Transverse colon (tissue), 4 donors: ENCODE measurements at regions not wholly inside any gene's neighbourhood (a gene's known extent, or its start where the extent isn't known, plus 50 kb on each side); places are given as distances from the start of the nearest gene placed in this dataset.

Experiments used
- DNase-seq: peaks from one replicate; pipeline ENCODE4 v3.0.0-alpha.2; 2019
- H3K27ac ChIP-seq, 4 donors: fragments of 200-600 bp; sonication (generic); 2 replicates each; pipeline ENCODE4 v1.5.1; 2016 to 2018; ENCODE audit warnings: inconsistent platforms in 4 of 4
- H3K27me3 ChIP-seq: fragments of 200-600 bp; sonication (generic); 2 replicates; pipeline ENCODE4 v1.5.1; 2017; ENCODE audit warnings: inconsistent platforms
- H3K36me3 ChIP-seq, 4 donors: fragments of 200-600 bp; sonication (generic); 2 replicates each; pipeline ENCODE4 v1.5.1; 2017 to 2019; ENCODE audit warnings: inconsistent platforms in 4 of 4
- H3K4me1 ChIP-seq, 4 donors: fragments of 200-600 bp; sonication (generic); 2 replicates each; pipeline ENCODE4 v1.5.1; 2017 to 2020; ENCODE audit warnings: inconsistent platforms in 4 of 4
- H3K4me3 ChIP-seq, 4 donors: fragments of 200-600 bp; sonication (generic); 1 replicate in 1 of 4; 2 replicates in 3 of 4; pipeline versions ENCODE4 v1.5.1 to v1.6.1; 2017 to 2019; ENCODE audit warnings: inconsistent platforms in 4 of 4
- H3K9me3 ChIP-seq, 2 donors: fragments of 200-600 bp; sonication (generic); 2 replicates each; pipeline ENCODE4 v1.5.1; 2017 to 2019; ENCODE audit warnings: inconsistent platforms in 2 of 2
- EP300 ChIP-seq: sonication (generic); formaldehyde crosslinking; IDR thresholded peaks from one replicate; pipeline ENCODE4 v1.6.1; 2017; ENCODE audit warnings: antibody characterized with exemption, low read depth
- POLR2A ChIP-seq: fragments of 450-650 bp; IDR thresholded peaks from one replicate; pipeline ENCODE4 v1.6.1; 2016; ENCODE audit warnings: antibody characterized with exemption, mild to moderate bottlenecking, moderate library complexity
- POLR2AphosphoS5 ChIP-seq, 3 donors: sonication (generic); formaldehyde crosslinking; IDR thresholded peaks; one replicate each; pipeline ENCODE4 v1.6.1; 2016; ENCODE audit warnings: antibody characterized with exemption in 3 of 3
- WGBS, 2 donors: methylation state at CpG; one replicate each; pipeline ENCODE4 v1.1.5; 2018; ENCODE audit warnings: low coverage in 1 of 2; 5-methylcytosine and 5-hydroxymethylcytosine counted together
- in situ Hi-C, 4 donors: fragments of 200-750 bp; cut with MboI; loops; one replicate each; pipeline versions ENCODE4 v1.15.0 to v1.15.1; 2017; ENCODE audit warnings: low sequenced_read_pairs in 3 of 4, low pct_ligation_motif_present in 1 of 4, low pct_unique_long_range_greater_than_20kb in 1 of 4
- intact Hi-C: fragments of 100-400 bp; cut with DNase I; formaldehyde crosslinking; loops from one replicate; pipeline ENCODE4 v1.15.1; 2023; ENCODE audit warnings: low total_unique reads
- TF ChIP-seq, protein P1 (sequence below), 5 experiments: fragments of 200-600 bp in 3 of 5; fragments of 450-650 bp in 2 of 5; sonication (generic) in 3 of 5; IDR thresholded peaks; 1 replicate in 2 of 5; 2 replicates in 3 of 5; pipeline ENCODE4 v1.5.1; 2016 to 2017; ENCODE audit warnings: antibody characterized with exemption in 5 of 5, inconsistent platforms in 3 of 5, mild to moderate bottlenecking in 2 of 5, moderate library complexity in 1 of 5

DNA sequence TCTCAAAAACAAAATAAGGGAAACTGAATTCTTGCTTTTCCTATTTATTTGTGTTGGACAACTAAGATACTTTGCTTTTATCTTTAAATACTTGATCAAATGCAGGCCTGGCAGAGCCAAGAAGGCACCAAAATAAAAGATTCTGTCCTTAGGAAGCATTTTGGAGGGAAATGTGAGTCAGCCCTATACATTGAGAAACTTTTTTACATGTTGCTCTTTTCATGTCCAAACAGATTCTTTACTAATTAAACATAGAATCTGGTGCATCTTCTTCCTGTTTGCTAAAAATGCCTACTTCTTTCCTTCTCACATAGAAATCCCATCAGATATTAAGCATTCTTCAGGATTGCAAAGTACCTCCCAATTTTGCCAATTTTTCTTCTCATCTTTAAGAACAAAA, 1160.4 kb downstream of the EFNA5 start:
- H3K4me1 ChIP-seq = no peaks in the 10 kb centered on the region
- no peaks in the 10 kb centered on the region for H3K9me3 ChIP-seq
- H3K27me3 ChIP-seq = no peaks in the 10 kb centered on the region
- DNase-seq = no peak
- in situ Hi-C loops = no loop called here
- intact Hi-C loops = no loop called here
- no peak overlapping the region for H3K4me3 ChIP-seq
- H3K36me3 ChIP-seq = no peaks in the 10 kb centered on the region
- no peak overlapping the region for H3K27ac ChIP-seq
- TF ChIP-seq POLR2A = no peak
- no peak for TF ChIP-seq EP300
- TF ChIP-seq, protein P1, sequence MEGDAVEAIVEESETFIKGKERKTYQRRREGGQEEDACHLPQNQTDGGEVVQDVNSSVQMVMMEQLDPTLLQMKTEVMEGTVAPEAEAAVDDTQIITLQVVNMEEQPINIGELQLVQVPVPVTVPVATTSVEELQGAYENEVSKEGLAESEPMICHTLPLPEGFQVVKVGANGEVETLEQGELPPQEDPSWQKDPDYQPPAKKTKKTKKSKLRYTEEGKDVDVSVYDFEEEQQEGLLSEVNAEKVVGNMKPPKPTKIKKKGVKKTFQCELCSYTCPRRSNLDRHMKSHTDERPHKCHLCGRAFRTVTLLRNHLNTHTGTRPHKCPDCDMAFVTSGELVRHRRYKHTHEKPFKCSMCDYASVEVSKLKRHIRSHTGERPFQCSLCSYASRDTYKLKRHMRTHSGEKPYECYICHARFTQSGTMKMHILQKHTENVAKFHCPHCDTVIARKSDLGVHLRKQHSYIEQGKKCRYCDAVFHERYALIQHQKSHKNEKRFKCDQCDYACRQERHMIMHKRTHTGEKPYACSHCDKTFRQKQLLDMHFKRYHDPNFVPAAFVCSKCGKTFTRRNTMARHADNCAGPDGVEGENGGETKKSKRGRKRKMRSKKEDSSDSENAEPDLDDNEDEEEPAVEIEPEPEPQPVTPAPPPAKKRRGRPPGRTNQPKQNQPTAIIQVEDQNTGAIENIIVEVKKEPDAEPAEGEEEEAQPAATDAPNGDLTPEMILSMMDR (IDR thresholded peaks at IDR 0.05) = no peak
- no peak for TF ChIP-seq POLR2AphosphoS5 (IDR thresholded peaks at IDR 0.05)

DNA sequence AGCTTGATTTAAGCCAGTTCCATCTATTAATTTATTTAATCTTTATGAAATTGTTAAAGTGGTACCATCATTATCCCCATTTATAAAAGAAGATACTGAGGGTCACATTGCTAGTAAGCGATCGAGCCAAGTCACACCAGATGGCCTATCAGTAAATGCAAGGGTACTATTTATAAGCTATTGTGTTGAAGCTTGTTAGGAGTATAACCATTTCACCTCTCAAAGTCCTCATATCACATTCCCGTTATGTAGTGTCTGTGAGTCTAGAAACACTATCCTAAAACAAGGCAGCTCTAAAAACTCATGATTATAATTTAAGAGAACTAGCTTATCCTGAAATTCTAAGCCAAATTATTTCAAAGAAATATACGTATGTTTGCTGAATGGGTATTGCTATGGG, 1161.8 kb downstream of the EFNA5 start:
- H3K27ac ChIP-seq = no peak overlapping the region
- in situ Hi-C loops = no loop called here
- H3K27me3 ChIP-seq = no peaks in the 10 kb centered on the region
- WGBS, 2 donors = 86 to 96% methylated on average over 4 of the region's 4 CpGs
- H3K4me3 ChIP-seq = no peak overlapping the region
- DNase-seq = no peak
- TF ChIP-seq POLR2AphosphoS5 (IDR thresholded peaks at IDR 0.05) = no peak
- TF ChIP-seq EP300 = no peak
- TF ChIP-seq, protein P1 (IDR thresholded peaks at IDR 0.05) = no peak
- TF ChIP-seq POLR2A = no peak
- no peaks in the 10 kb centered on the region for H3K36me3 ChIP-seq
- intact Hi-C loops = no loop called here
- H3K9me3 ChIP-seq = no peaks in the 10 kb centered on the region
- no peaks in the 10 kb centered on the region for H3K4me1 ChIP-seq

DNA sequence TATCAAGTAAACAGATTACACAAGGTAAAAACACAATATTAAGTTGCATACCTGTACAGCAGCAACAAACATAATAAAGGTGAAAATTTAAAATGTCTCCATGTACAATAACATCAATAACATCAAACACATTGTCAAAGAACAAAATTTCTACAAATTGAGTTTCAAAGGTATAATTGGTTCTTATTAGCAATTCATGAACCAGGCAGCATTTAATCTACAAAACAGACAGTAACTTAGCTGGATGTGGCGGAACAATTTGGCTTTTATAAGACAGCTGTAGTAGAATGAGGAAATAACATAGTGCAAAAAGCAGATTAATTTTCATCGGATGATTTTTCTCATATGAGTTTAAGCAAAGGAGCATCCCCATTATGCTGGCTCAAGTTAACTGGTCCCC, 1176.8 kb downstream of the EFNA5 start:
- Histone ChIP-seq H3K27ac (no peak overlapping the region), H3K27me3 (no peaks in the 10 kb centered on the region), H3K9me3 (no peaks in the 10 kb centered on the region), H3K4me1 (no peaks in the 10 kb centered on the region), H3K4me3 (no peak overlapping the region), H3K36me3 (no peaks in the 10 kb centered on the region)
- DNase-seq = no peak
- in situ Hi-C loops (no loop called here), intact Hi-C loops (no loop called here)
- WGBS, 2 donors = 95% methylated on average over 2 of the region's 2 CpGs
- TF ChIP-seq POLR2AphosphoS5 (IDR thresholded peaks at IDR 0.05) (no peak), POLR2A (no peak), EP300 (no peak)
- TF ChIP-seq, protein P1 (IDR thresholded peaks at IDR 0.05) = no peak

DNA sequence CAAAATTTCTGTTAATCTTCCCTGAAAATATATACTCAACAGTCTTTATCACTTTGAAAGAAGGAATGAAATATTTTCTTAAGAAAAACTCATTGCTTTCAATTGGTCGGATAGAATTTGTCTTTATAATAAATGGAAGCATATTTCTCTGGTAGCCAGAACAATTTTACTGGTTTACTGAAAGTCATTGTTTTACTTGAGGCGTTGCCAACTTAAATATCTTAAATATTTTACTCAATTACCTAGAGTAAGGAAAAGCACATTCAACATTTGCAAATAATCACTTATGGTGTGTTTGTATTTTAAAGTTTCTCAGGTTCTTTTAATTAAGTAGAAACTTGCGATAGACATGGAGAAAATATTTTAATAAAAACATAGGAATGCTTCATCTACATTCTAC, 1181.7 kb downstream of the EFNA5 start:
- no peak for DNase-seq
- Histone ChIP-seq H3K9me3 (no peaks in the 10 kb centered on the region), H3K27ac (no peak overlapping the region), H3K36me3 (no peaks in the 10 kb centered on the region), H3K4me3 (no peak overlapping the region), H3K27me3 (no peaks in the 10 kb centered on the region), H3K4me1 (no peaks in the 10 kb centered on the region)
- WGBS, 2 donors = 67 to 72% methylated on average over 3 of the region's 3 CpGs
- TF ChIP-seq POLR2AphosphoS5 (IDR thresholded peaks at IDR 0.05) (no peak), EP300 (no peak), POLR2A (no peak)
- TF ChIP-seq, protein P1 (IDR thresholded peaks at IDR 0.05) = no peak
- intact Hi-C loops = no loop called here
- in situ Hi-C loops = no loop called here
